Activated T-cell treated with anti-CD3 and anti-CD28 coated beads for 48 hours (primary cell): ENCODE measurements at regions not wholly inside any gene's neighbourhood (a gene's known extent, or its start where the extent isn't known, plus 50 kb on each side); places are given as distances from the start of the nearest gene placed in this dataset.

Experiments
- DNase-seq: peaks from one replicate; pipeline ENCODE4 v3.0.0-alpha.2; 2020; ENCODE audit warnings: low read depth

- DNase-seq = no peak
Observed at GRCh38 chr14:42370056-42370455, 763.4 kb downstream of the LRFN5 start.

GRCh38 chr14:42368234-42368633 is 761.6 kb downstream of the LRFN5 start:
- no peak for DNase-seq

GRCh38 chr14:42353315-42353714 is 746.6 kb downstream of the LRFN5 start:
- DNase-seq = no peak

GRCh38 chr14:42335918-42336317 is 729.2 kb downstream of the LRFN5 start:
- no peak for DNase-seq

GRCh38 chr14:42334931-42335330 is 728.3 kb downstream of the LRFN5 start:
- no peak for DNase-seq

GRCh38 chr14:42323426-42323825 is 716.8 kb downstream of the LRFN5 start:
- DNase-seq = no peak

GRCh38 chr14:42322531-42323284 is 716.0 kb downstream of the LRFN5 start:
- DNase-seq = no peak

GRCh38 chr14:42319996-42320395 is 713.3 kb downstream of the LRFN5 start:
- DNase-seq = no peak

- DNase-seq = no peak
Observed at GRCh38 chr14:42316693-42317092, 710.0 kb downstream of the LRFN5 start.

GRCh38 chr14:42311876-42312275 is 705.2 kb downstream of the LRFN5 start:
- DNase-seq = no peak

- DNase-seq = no peak
Observed at GRCh38 chr14:42307239-42307825, 700.7 kb downstream of the LRFN5 start.

- DNase-seq = no peak
Observed at GRCh38 chr14:42299692-42300091, 693.0 kb downstream of the LRFN5 start.

- no peak for DNase-seq
Observed at GRCh38 chr14:42293180-42293579, 686.5 kb downstream of the LRFN5 start.

GRCh38 chr14:42277840-42278239 is 671.2 kb downstream of the LRFN5 start:
- no peak for DNase-seq

GRCh38 chr14:42269234-42269633 is 662.6 kb downstream of the LRFN5 start:
- DNase-seq = no peak

GRCh38 chr14:42248131-42248530 is 641.5 kb downstream of the LRFN5 start:
- DNase-seq = no peak

GRCh38 chr14:42241101-42241500 is 634.4 kb downstream of the LRFN5 start:
- DNase-seq = no peak

- DNase-seq = no peak
Observed at GRCh38 chr14:42229976-42230375, 623.3 kb downstream of the LRFN5 start.

- no peak for DNase-seq
Observed at GRCh38 chr14:42229294-42229693, 622.6 kb downstream of the LRFN5 start.

- no peak for DNase-seq
Observed at GRCh38 chr14:42228611-42229010, 621.9 kb downstream of the LRFN5 start.

- DNase-seq = peak; percentile 4
Observed at GRCh38 chr14:42224053-42224888, 617.6 kb downstream of the LRFN5 start.

GRCh38 chr14:42222924-42223471 is 616.3 kb downstream of the LRFN5 start:
- no peak for DNase-seq
